GM23248 (cell line): ENCODE measurements at regions not wholly inside any gene's neighbourhood (a gene's known extent, or its start where the extent isn't known, plus 50 kb on each side); places are given as distances from the start of the nearest gene placed in this dataset.

ENCODE experiments used
- DNase-seq: peaks from one replicate; pipeline ENCODE4 v3.0.0-alpha.2; 2015
- H2AFZ ChIP-seq: fragments of 200-600 bp; sonication (generic); 2 replicates; pipeline ENCODE4 v1.6.1; 2016; ENCODE audit warnings: antibody characterized with exemption
- H3F3A ChIP-seq: fragments of 200-600 bp; sonication (generic); 2 replicates; pipeline ENCODE4 v1.6.1; 2016; ENCODE audit warnings: mild to moderate bottlenecking, antibody characterized with exemption, mixed run types; ENCODE audit not compliant: insufficient read depth
- H3K27ac ChIP-seq: fragments of 200-600 bp; sonication (generic); 2 replicates; pipeline ENCODE4 v1.5.1; 2016; ENCODE audit warnings: mild to moderate bottlenecking
- H3K27me3 ChIP-seq: fragments of 200-600 bp; sonication (generic); replicated peaks from 2 replicates; pipeline ENCODE4 v1.6.1; 2016; ENCODE audit warnings: mild to moderate bottlenecking; ENCODE audit not compliant: insufficient read depth
- H3K36me3 ChIP-seq: fragments of 200-600 bp; sonication (generic); 2 replicates; pipeline ENCODE4 v1.6.1; 2016; ENCODE audit warnings: low read depth, mild to moderate bottlenecking
- H3K4me1 ChIP-seq: fragments of 200-600 bp; sonication (generic); 2 replicates; pipeline ENCODE4 v1.6.1; 2016; ENCODE audit warnings: mild to moderate bottlenecking; ENCODE audit not compliant: insufficient read depth
- H3K4me2 ChIP-seq: fragments of 200-600 bp; sonication (generic); one replicate; pipeline ENCODE4 v1.6.1; 2016; ENCODE audit warnings: mild to moderate bottlenecking; ENCODE audit not compliant: unreplicated experiment
- H3K4me3 ChIP-seq: fragments of 200-600 bp; sonication (generic); 2 replicates; pipeline ENCODE4 v1.5.1; 2016; ENCODE audit warnings: mild to moderate bottlenecking
- H3K79me2 ChIP-seq: fragments of 200-600 bp; sonication (generic); 2 replicates; pipeline ENCODE4 v1.6.1; 2016; ENCODE audit warnings: mild to moderate bottlenecking; ENCODE audit not compliant: insufficient read depth
- H3K9ac ChIP-seq: fragments of 200-600 bp; sonication (generic); 2 replicates; pipeline ENCODE4 v1.6.1; 2016; ENCODE audit warnings: mild to moderate bottlenecking
- H3K9me2 ChIP-seq: fragments of 200-600 bp; sonication (generic); 2 replicates; pipeline ENCODE4 v1.6.1; 2016; ENCODE audit warnings: mixed run types, mild to moderate bottlenecking, moderate library complexity; ENCODE audit not compliant: insufficient read depth
- H3K9me3 ChIP-seq: fragments of 200-600 bp; sonication (generic); one replicate; pipeline ENCODE4 v1.6.1; 2017; ENCODE audit warnings: low read depth
- H4K20me1 ChIP-seq: fragments of 200-600 bp; sonication (generic); 2 replicates; pipeline ENCODE4 v1.6.0; 2016; ENCODE audit not compliant: insufficient read depth
- EZH2 ChIP-seq: fragments of 200-600 bp; sonication (generic); IDR thresholded peaks from 2 replicates; pipeline ENCODE4 v1.6.1; 2018; ENCODE audit warnings: antibody characterized with exemption, mild to moderate bottlenecking; ENCODE audit not compliant: insufficient read depth, poor library complexity, severe bottlenecking
- EZH2phosphoT487 ChIP-seq: fragments of 200-600 bp; sonication (generic); IDR thresholded peaks from 2 replicates; pipeline ENCODE4 v1.6.1; 2018; ENCODE audit warnings: antibody characterized with exemption, moderate library complexity, mild to moderate bottlenecking, low read depth; ENCODE audit not compliant: insufficient read depth
- WGBS, 2 experiments: methylation state at CpG; one replicate each; pipeline ENCODE4 v1.1.6; 2015 to 2017; ENCODE audit warnings: low lambda C conversion rate in 2 of 2, low coverage in 1 of 2; ENCODE audit errors: missing lambda C conversion rate in 2 of 2; 5-methylcytosine and 5-hydroxymethylcytosine counted together
- in situ Hi-C: fragments of 300-500 bp; cut with MboI; formaldehyde crosslinking; loops from 2 replicates; pipeline ENCODE4 v1.15.0; 2020

GRCh38 chr10:128853537-128853936 lies 613.5 kb upstream of the MGMT start:
- H3K79me2 ChIP-seq, result no peaks in the 10 kb centered on the region
- H3K27ac ChIP-seq, result no peak overlapping the region
- WGBS, 2 experiments, result 63 to 71% methylated on average over 8 of the region's 8 CpGs
- no peaks in the 10 kb centered on the region for H4K20me1 ChIP-seq
- no peaks in the 10 kb centered on the region for H3K9me2 ChIP-seq
- no peak overlapping the region for H3K4me2 ChIP-seq
- H3K9ac ChIP-seq, result no peak overlapping the region
- H3K36me3 ChIP-seq, result no peaks in the 10 kb centered on the region
- DNase-seq, result no peak
- no peaks in the 10 kb centered on the region for H3K4me1 ChIP-seq
- H3K4me3 ChIP-seq, result no peak overlapping the region
- TF ChIP-seq EZH2phosphoT487 (no peak), EZH2 (no peak)
- H3F3A ChIP-seq, result no peaks in the 10 kb centered on the region
- no peaks in the 10 kb centered on the region for H3K9me3 ChIP-seq
- no peaks in the 10 kb centered on the region for H3K27me3 ChIP-seq
- in situ Hi-C loops, result no loop called here
- no peak overlapping the region for H2AFZ ChIP-seq

- no peaks in the 10 kb centered on the region for H3K36me3 ChIP-seq
- no peaks in the 10 kb centered on the region for H4K20me1 ChIP-seq
- H3K4me3 ChIP-seq, result no peak overlapping the region
- H3F3A ChIP-seq, result no peaks in the 10 kb centered on the region
- WGBS, 2 experiments, result 31 to 36% methylated on average over 1 of the region's 1 CpG
- H2AFZ ChIP-seq, result no peak overlapping the region
- DNase-seq, result no peak
- H3K4me1 ChIP-seq, result no peaks in the 10 kb centered on the region
- in situ Hi-C loops, result no loop called here
- H3K9me3 ChIP-seq, result no peaks in the 10 kb centered on the region
- H3K79me2 ChIP-seq, result no peaks in the 10 kb centered on the region
- no peak overlapping the region for H3K4me2 ChIP-seq
- H3K9me2 ChIP-seq, result no peaks in the 10 kb centered on the region
- TF ChIP-seq EZH2phosphoT487, result no peak
- TF ChIP-seq EZH2, result no peak
- no peaks in the 10 kb centered on the region for H3K27me3 ChIP-seq
- H3K27ac ChIP-seq, result no peak overlapping the region
- H3K9ac ChIP-seq, result no peak overlapping the region
Observed at GRCh38 chr10:128854204-128854603, 612.8 kb upstream of the MGMT start.

GRCh38 chr10:128854963-128855362 lies 612.1 kb upstream of the MGMT start:
- Histone ChIP-seq H3K36me3 (no peaks in the 10 kb centered on the region), H3K9me2 (no peaks in the 10 kb centered on the region), H3K4me2 (no peak overlapping the region), H3K79me2 (no peaks in the 10 kb centered on the region), H2AFZ (no peak overlapping the region), H3K9ac (no peak overlapping the region), H3K27me3 (no peaks in the 10 kb centered on the region), H3K27ac (no peak overlapping the region), H3F3A (no peaks in the 10 kb centered on the region), H3K9me3 (no peaks in the 10 kb centered on the region), H3K4me1 (no peaks in the 10 kb centered on the region), H4K20me1 (no peaks in the 10 kb centered on the region), H3K4me3 (no peak overlapping the region)
- TF ChIP-seq EZH2phosphoT487 (no peak), EZH2 (no peak)
- in situ Hi-C loops, result no loop called here
- 0 to 2% methylated on average over 5 of the region's 5 CpGs for WGBS, 2 experiments
- DNase-seq, result peak; percentile 31

- Histone ChIP-seq H3K79me2 (no peaks in the 10 kb centered on the region), H2AFZ (no peak overlapping the region), H3K27ac (no peak overlapping the region), H4K20me1 (no peaks in the 10 kb centered on the region), H3K4me2 (no peak overlapping the region), H3K9me3 (no peaks in the 10 kb centered on the region), H3K27me3 (no peaks in the 10 kb centered on the region), H3K9ac (no peak overlapping the region), H3K9me2 (no peaks in the 10 kb centered on the region), H3F3A (no peaks in the 10 kb centered on the region), H3K36me3 (no peaks in the 10 kb centered on the region), H3K4me3 (no peak overlapping the region), H3K4me1 (no peaks in the 10 kb centered on the region)
- WGBS, 2 experiments, result 31 to 35% methylated on average over 14 of the region's 14 CpGs
- in situ Hi-C loops, result no loop called here
- no peak for TF ChIP-seq EZH2
- TF ChIP-seq EZH2phosphoT487, result no peak
- no peak for DNase-seq
Observed at GRCh38 chr10:128855618-128856428, 611.2 kb upstream of the MGMT start.

GRCh38 chr10:128859738-128860386 lies 607.2 kb upstream of the MGMT start:
- Histone ChIP-seq H3K27ac (no peak overlapping the region), H3K4me1 (no peaks in the 10 kb centered on the region), H4K20me1 (no peaks in the 10 kb centered on the region), H3K36me3 (no peaks in the 10 kb centered on the region), H2AFZ (no peak overlapping the region), H3K9me3 (no peaks in the 10 kb centered on the region), H3K9me2 (no peaks in the 10 kb centered on the region), H3K4me3 (no peak overlapping the region), H3F3A (no peaks in the 10 kb centered on the region), H3K9ac (no peak overlapping the region), H3K27me3 (no peaks in the 10 kb centered on the region), H3K4me2 (no peak overlapping the region), H3K79me2 (no peaks in the 10 kb centered on the region)
- WGBS, 2 experiments, result 36 to 44% methylated on average over 8 of the region's 8 CpGs
- in situ Hi-C loops, result no loop called here
- TF ChIP-seq EZH2phosphoT487, result no peak
- no peak for TF ChIP-seq EZH2
- DNase-seq, result peak; percentile 51
